D341Med (cell line): ENCODE measurements at regions not wholly inside any gene's neighbourhood (a gene's known extent, or its start where the extent isn't known, plus 50 kb on each side); places are given as distances from the start of the nearest gene placed in this dataset.

Experiments used
- DNase-seq: peaks from one replicate; pipeline ENCODE4 v3.0.0; 2012; ENCODE audit warnings: low spot score

DNA sequence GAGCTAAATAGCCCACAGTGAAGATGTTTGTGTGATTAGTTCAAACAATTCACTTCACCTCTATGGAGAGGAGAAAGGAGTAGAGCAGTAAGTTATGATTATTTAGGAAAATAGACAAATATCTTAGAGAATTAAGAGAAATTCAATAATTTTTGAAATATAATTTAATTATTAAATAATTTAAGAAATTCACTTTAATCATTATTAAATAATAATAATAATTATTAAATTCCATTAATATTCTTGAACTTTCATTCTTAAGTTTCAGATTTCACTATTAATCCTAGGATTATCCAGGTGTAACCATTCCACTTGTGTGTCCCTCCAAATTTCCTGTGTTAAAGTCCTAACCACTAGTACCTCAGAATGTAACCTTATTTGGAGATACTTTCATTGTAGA is 58.9 kb upstream of the RGS18 start:
- DNase-seq = no peak

DNA sequence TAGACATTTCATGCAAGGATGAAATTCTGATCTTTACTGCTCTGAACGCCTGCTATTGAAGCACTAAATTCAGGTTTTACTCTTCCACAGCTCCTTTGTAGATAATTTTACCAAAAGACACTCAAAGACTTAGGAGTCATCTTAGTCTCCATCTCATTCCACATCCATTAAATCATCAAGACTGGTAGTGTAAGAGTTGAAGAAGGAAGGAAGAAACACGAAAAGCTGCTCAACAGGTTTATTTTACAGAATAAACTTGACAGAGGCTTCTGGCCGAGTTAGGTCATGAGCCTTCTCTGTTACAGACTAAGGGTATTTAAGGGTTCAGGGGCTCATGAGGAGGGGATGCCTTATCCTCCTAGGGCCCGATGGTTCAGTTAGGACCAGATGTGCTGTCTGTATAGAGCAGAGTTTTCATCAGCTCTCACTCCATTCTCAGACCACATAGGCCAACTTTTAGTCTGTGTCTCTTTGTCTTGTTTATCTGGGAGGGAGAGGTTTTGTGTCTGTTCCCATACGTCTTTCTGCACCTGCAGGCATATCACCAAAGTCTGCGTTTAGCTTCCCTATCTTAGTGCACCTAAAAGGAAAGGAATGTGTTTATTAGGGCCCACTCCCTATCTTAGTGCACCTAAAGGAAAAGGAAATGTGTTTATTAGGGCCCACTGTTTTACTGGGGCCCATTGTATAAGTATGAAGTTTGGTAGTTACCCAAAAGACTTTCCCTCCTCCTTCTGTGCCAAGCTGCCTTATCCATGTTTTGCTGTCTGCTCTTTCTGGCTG is 57.4 kb upstream of the RGS18 start:
- DNase-seq = no peak

DNA sequence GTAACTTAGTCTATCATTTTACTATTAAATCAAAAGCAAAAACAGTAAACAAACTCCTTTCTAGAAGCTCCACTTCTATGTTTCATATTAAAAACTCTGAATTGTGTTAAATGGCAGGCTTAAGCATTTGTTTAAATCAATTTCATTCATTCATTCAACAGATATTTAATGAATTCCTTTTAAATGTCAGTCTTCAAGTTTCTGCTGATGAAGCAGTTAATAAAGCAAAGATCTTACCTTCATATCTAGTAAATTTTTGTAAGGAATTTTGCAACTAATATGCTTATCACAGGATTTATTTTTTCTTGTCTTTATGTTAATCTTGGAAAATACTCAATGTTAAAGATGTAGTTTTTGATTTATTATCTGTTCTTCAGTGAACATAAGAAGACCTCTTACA is 54.1 kb upstream of the RGS18 start:
- no peak for DNase-seq

DNA sequence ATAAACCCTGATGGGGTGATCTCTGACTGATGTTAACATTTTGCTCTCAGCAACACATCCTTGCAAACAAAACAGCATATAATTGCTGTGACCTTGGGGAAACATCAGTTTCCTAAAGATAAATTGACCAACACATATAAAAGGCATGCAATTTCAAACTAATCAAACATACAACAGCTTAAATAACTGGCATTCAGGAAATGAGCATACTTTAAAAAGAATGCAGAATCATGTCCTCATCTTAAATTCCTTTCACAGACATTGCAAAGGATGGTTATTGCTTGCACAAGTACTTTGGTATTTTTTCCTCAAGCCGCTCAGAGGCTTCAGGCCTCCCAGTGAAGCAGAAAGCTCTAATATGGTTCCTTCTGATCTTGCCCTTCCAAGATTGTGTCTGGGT is 53.4 kb upstream of the RGS18 start:
- no peak for DNase-seq

DNA sequence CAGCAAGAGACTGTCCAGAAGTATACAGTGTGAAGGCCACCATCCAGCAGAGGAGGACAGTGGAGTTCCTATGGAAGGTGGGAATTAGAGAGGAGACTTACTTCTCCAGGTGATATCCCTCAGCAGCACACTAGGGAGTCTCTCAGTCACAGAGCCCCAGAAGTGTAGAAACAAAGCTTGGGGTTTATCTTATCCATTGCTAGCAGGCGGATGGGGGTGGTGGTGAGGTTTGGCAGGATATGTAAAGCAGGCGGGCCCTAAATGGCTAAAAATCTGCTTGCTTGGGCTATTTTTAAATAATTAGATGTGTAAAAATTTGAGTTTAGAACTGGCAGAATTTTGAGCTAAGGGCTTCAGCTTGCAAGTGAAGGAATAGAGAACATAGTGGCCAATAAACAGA is 50.1 kb upstream of the RGS18 start:
- DNase-seq = no peak
